ENCODE measurements at regions not wholly inside any gene's neighbourhood (a gene's known extent, or its start where the extent isn't known, plus 50 kb on each side); places are given as distances from the start of the nearest gene placed in this dataset.
A peak's percentile ranks its signal among the peaks of the same experiment; 100 is the strongest.

DNA sequence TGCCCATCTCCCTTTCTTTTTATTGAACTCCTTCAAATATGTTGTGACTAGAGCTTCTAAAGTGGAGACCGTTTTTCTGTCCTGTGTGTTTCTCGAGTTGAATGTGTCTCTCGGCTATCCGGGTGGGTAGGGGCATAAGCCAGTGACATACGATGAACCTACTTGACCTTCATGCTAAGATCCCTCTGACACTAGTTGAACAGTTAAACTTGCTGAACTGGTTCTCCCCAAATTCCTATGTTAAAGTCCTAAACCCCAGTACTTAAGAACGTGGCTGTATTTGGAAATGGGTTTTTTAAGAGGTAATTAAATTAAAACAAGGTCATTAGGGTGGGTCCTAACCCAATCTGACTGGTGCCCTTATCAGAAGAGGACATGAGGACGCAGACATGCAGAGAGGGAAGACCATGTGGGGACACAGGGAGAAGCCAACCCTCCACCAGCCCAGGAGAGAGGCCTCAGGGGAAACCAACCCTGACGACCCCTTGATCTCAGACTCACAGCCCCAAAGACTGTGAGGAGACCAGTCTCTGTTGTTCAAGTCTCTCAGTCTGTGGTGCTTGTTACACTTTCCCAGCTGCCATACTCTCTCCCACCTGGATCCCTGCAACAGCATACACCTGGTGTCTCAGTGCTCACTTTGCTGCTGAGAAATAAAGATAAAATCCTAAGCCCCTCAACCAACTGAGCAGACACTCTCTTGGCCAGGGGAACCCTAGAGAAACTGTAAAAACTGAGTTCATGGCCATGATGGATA is 208.4 kb downstream of the MYLK4 start:
- Histone ChIP-seq H3K4me3 (peak overlapping the region; percentile 57), H3K9ac (ENCODE audit: insufficient read length) (no peak overlapping the region), H3K36me3 (ENCODE audit: insufficient read depth, low read length) (no peaks in the 10 kb centered on the region), H3K9me3 (ENCODE audit: low read depth, low read length) (no peaks in the 10 kb centered on the region), H3K27ac (no peak overlapping the region)
- no peak for DNase-seq (ENCODE audit: low read depth, low spot score)
- TF ChIP-seq EZH2 (IDR thresholded peaks at IDR 0.05) (no peak), POLR2AphosphoS5 (IDR thresholded peaks at IDR 0.05; ENCODE audit: borderline replicate concordance, low read depth, low read length) (no peak), FOXP2 (optimal IDR thresholded peaks at IDR 0.05; ENCODE audit: control extremely low read depth, extremely low read length, insufficient read depth) (no peak)

DNA sequence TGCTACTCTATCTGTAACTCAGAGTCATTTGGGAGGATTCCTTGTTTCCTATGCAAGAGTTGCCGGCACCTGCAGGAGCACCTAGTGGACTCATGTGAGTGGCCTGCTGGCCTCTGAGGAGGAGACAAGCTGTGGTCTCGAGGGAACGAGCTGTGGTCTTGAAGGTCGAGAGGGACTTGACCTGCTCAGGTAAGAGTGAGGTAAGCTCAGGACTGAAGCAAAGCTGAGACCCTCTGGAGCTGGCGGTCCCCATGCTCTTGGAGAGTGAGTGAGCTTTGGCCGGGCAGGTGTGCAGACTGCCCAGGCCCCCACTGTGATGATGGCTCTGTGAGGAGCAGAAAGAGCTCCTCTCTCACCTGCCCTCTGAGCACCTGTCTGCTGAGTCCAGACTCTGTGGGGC is 214.3 kb downstream of the MYLK4 start:
- H3K36me3 ChIP-seq (ENCODE audit: insufficient read depth, low read length): no peaks in the 10 kb centered on the region
- DNase-seq (ENCODE audit: low read depth, low spot score): no peak
- H3K4me3 ChIP-seq: no peak overlapping the region
- H3K27ac ChIP-seq: no peak overlapping the region
- TF ChIP-seq FOXP2 (optimal IDR thresholded peaks at IDR 0.05; ENCODE audit: control extremely low read depth, extremely low read length, insufficient read depth): no peak
- H3K9me3 ChIP-seq (ENCODE audit: low read depth, low read length): peaks cover 7% of the 10 kb centered on the region; the same call in 1 of the 2 replicates
- H3K9ac ChIP-seq (ENCODE audit: insufficient read length): no peak overlapping the region

GRCh38 chr6:2535506-2535905 is 215.2 kb downstream of the MYLK4 start:
- Histone ChIP-seq H3K9ac (ENCODE audit: insufficient read length) (no peak overlapping the region), H3K4me3 (no peak overlapping the region), H3K9me3 (ENCODE audit: low read depth, low read length) (peaks cover 7% of the 10 kb centered on the region; the same call in 1 of the 2 replicates), H3K27ac (peak overlapping the region; percentile 39; the same call in 1 of the 2 replicates), H3K36me3 (ENCODE audit: insufficient read depth, low read length) (no peaks in the 10 kb centered on the region)
- no peak for DNase-seq (ENCODE audit: low read depth, low spot score)
- TF ChIP-seq EZH2 (IDR thresholded peaks at IDR 0.05): no peak
- no peak for TF ChIP-seq POLR2AphosphoS5 (IDR thresholded peaks at IDR 0.05; ENCODE audit: borderline replicate concordance, low read depth, low read length)
- no peak for TF ChIP-seq FOXP2 (optimal IDR thresholded peaks at IDR 0.05; ENCODE audit: control extremely low read depth, extremely low read length, insufficient read depth)

- H3K4me3 ChIP-seq: peak overlapping the region; percentile 59
- H3K27ac ChIP-seq: peak overlapping the region; percentile 96
- H3K9ac ChIP-seq (ENCODE audit: insufficient read length): peak overlapping the region; percentile 19
- TF ChIP-seq FOXP2 (optimal IDR thresholded peaks at IDR 0.05; ENCODE audit: control extremely low read depth, extremely low read length, insufficient read depth): no peak
- peak; percentile 73 for TF ChIP-seq POLR2AphosphoS5 (IDR thresholded peaks at IDR 0.05; ENCODE audit: borderline replicate concordance, low read depth, low read length)
- no peak for TF ChIP-seq EZH2 (IDR thresholded peaks at IDR 0.05)
- H3K9me3 ChIP-seq (ENCODE audit: low read depth, low read length): peaks cover 7% of the 10 kb centered on the region; the same call in 1 of the 2 replicates
- peak; percentile 78 for DNase-seq (ENCODE audit: low read depth, low spot score)
- H3K36me3 ChIP-seq (ENCODE audit: insufficient read depth, low read length): no peaks in the 10 kb centered on the region
Observed at GRCh38 chr6:2534406-2535042, 216.2 kb downstream of the MYLK4 start.

GRCh38 chr6:2531426-2532215 is 219.1 kb downstream of the MYLK4 start:
- TF ChIP-seq EZH2 (IDR thresholded peaks at IDR 0.05) (no peak), FOXP2 (optimal IDR thresholded peaks at IDR 0.05; ENCODE audit: control extremely low read depth, extremely low read length, insufficient read depth) (no peak), POLR2AphosphoS5 (IDR thresholded peaks at IDR 0.05; ENCODE audit: borderline replicate concordance, low read depth, low read length) (no peak)
- H3K27ac ChIP-seq: no peak overlapping the region
- DNase-seq (ENCODE audit: low read depth, low spot score): no peak
- H3K9me3 ChIP-seq (ENCODE audit: low read depth, low read length): peaks cover 7% of the 10 kb centered on the region; the same call in 1 of the 2 replicates
- no peaks in the 10 kb centered on the region for H3K36me3 ChIP-seq (ENCODE audit: insufficient read depth, low read length)
- H3K9ac ChIP-seq (ENCODE audit: insufficient read length): no peak overlapping the region
- no peak overlapping the region for H3K4me3 ChIP-seq

DNA sequence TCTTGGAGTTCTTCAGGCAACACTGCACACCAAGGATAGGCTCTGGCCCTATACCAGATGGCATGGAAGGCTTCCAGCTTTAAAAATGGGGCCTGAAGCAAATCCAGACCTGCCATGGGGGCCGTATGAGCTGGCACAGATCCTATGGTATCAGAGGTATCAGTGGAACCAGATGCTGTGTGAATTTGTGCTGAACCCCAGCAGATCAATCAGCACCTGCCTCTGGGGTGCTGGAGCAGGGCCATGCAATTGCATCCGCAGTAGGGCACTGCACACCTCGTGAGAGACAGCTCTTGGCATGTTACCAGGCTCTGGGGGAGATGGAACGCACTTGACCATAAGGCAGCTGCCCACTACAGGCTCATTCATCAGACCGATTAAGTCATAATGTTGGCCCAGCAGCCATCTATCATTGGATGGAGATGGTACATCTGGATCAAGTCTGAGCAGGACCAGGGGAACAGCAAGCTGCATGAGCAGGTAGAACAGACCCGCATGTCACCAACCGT is 221.5 kb downstream of the MYLK4 start:
- H3K9ac ChIP-seq (ENCODE audit: insufficient read length): no peak overlapping the region
- H3K36me3 ChIP-seq (ENCODE audit: insufficient read depth, low read length): no peaks in the 10 kb centered on the region
- peaks cover 7% of the 10 kb centered on the region; the same call in 1 of the 2 replicates for H3K9me3 ChIP-seq (ENCODE audit: low read depth, low read length)
- TF ChIP-seq EZH2 (IDR thresholded peaks at IDR 0.05): no peak
- no peak for TF ChIP-seq FOXP2 (optimal IDR thresholded peaks at IDR 0.05; ENCODE audit: control extremely low read depth, extremely low read length, insufficient read depth)
- no peak for TF ChIP-seq POLR2AphosphoS5 (IDR thresholded peaks at IDR 0.05; ENCODE audit: borderline replicate concordance, low read depth, low read length)
- H3K27ac ChIP-seq: no peak overlapping the region
- no peak for DNase-seq (ENCODE audit: low read depth, low spot score)
- H3K4me3 ChIP-seq: no peak overlapping the region

GRCh38 chr6:2528156-2528555 is 222.6 kb downstream of the MYLK4 start:
- H3K9ac ChIP-seq (ENCODE audit: insufficient read length): no peak overlapping the region
- DNase-seq (ENCODE audit: low read depth, low spot score): no peak
- H3K27ac ChIP-seq: no peak overlapping the region
- H3K36me3 ChIP-seq (ENCODE audit: insufficient read depth, low read length): no peaks in the 10 kb centered on the region
- TF ChIP-seq POLR2AphosphoS5 (IDR thresholded peaks at IDR 0.05; ENCODE audit: borderline replicate concordance, low read depth, low read length) (no peak), EZH2 (IDR thresholded peaks at IDR 0.05) (no peak), FOXP2 (optimal IDR thresholded peaks at IDR 0.05; ENCODE audit: control extremely low read depth, extremely low read length, insufficient read depth) (no peak)
- peaks cover 7% of the 10 kb centered on the region; the same call in 1 of the 2 replicates for H3K9me3 ChIP-seq (ENCODE audit: low read depth, low read length)
- H3K4me3 ChIP-seq: no peak overlapping the region

DNA sequence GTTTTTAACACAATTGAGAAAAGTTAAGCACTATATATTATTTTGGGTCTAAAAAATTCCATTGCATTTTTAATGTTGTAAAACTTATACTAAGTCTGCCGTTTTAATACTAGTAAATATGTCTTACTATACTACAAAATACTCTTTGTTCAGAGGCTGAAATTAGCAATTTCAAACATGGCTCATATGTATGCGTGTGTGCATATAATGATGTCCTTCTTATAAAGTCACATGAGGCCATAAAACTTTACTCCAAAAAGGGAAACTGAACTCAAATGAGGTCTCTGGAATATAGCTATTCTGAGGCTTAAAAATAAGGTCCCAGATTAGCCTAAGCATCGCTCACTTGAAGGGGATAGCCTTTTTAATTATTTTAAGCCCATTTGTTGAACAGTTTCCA is 224.0 kb downstream of the MYLK4 start:
- no peaks in the 10 kb centered on the region for H3K9me3 ChIP-seq (ENCODE audit: low read depth, low read length)

More for the DNA sequence above, 224.0 kb downstream of the MYLK4 start:
- Histone ChIP-seq H3K4me3 (no peak overlapping the region), H3K27ac (peak overlapping the region; percentile 21; the same call in 1 of the 2 replicates), H3K36me3 (ENCODE audit: insufficient read depth, low read length) (no peaks in the 10 kb centered on the region), H3K9ac (ENCODE audit: insufficient read length) (no peak overlapping the region)
- TF ChIP-seq FOXP2 (optimal IDR thresholded peaks at IDR 0.05; ENCODE audit: control extremely low read depth, extremely low read length, insufficient read depth): no peak
- TF ChIP-seq EZH2 (IDR thresholded peaks at IDR 0.05): no peak
- no peak for TF ChIP-seq POLR2AphosphoS5 (IDR thresholded peaks at IDR 0.05; ENCODE audit: borderline replicate concordance, low read depth, low read length)
- no peak for DNase-seq (ENCODE audit: low read depth, low spot score)
